ENCODE measurements at regions not wholly inside any gene's neighbourhood (a gene's known extent, or its start where the extent isn't known, plus 50 kb on each side); places are given as distances from the start of the nearest gene placed in this dataset.

GRCh38 chr7:79980376-79980775, 154.3 kb upstream of the GNAI1 start:
- ATAC-seq (no peak), DNase-seq (no peak)
- Histone ChIP-seq H3K27ac (ENCODE audit: low read length) (no peak overlapping the region), H2AFZ (ENCODE audit: low read length) (no peak overlapping the region), H3F3A (ENCODE audit: low read length, unreplicated experiment) (no peaks in the 10 kb centered on the region), H3K4me1 (ENCODE audit: insufficient read depth, low read length) (peaks cover 52% of the 10 kb centered on the region), H3K9me2 (replicated peaks; ENCODE audit: low read length) (no peaks in the 10 kb centered on the region), H3K4me2 (ENCODE audit: low read length) (no peak overlapping the region), H3K36me3 (ENCODE audit: low read depth, low read length) (no peaks in the 10 kb centered on the region), H3K9ac (ENCODE audit: low read length) (no peak overlapping the region), H3K79me2 (ENCODE audit: low read length) (no peaks in the 10 kb centered on the region), H3K9me3 (ENCODE audit: low read length) (no peaks in the 10 kb centered on the region), H3K27me3 (ENCODE audit: low read length) (no peaks in the 10 kb centered on the region), H3K4me3 (ENCODE audit: low read length) (no peak overlapping the region), H4K20me1 (ENCODE audit: low read length) (no peaks in the 10 kb centered on the region)
- TF ChIP-seq EZH2phosphoT487 (IDR thresholded peaks at IDR 0.05; ENCODE audit: borderline replicate concordance, low read length) (no peak), EZH2 (IDR thresholded peaks at IDR 0.05; ENCODE audit: low read length, unreplicated experiment) (no peak), CTCF (conservative IDR thresholded peaks at IDR 0.05; ENCODE audit: low read depth, low read length) (no peak)
- intact Hi-C loops (cut with micrococcal nuclease), result no loop called here
- ChIA-PET CTCF (no interaction called here), POLR2A (ENCODE audit: unreplicated experiment) (no interaction called here)
- no TSS peak for BruUV-seq (replicated peaks)

GRCh38 chr7:79979437-79979836, 155.2 kb upstream of the GNAI1 start:
- H3K9ac ChIP-seq (ENCODE audit: low read length), result no peak overlapping the region
- no TSS peak for BruUV-seq (replicated peaks)

More at GRCh38 chr7:79979437-79979836, 155.2 kb upstream of the GNAI1 start:
- Histone ChIP-seq H3K27me3 (ENCODE audit: low read length) (no peaks in the 10 kb centered on the region), H3K27ac (ENCODE audit: low read length) (0 out of 2 replicates have a peak overlapping the region, but pooled peaks have one; percentile 12), H3K36me3 (ENCODE audit: low read depth, low read length) (no peaks in the 10 kb centered on the region), H2AFZ (ENCODE audit: low read length) (no peak overlapping the region), H3K4me2 (ENCODE audit: low read length) (peak overlapping the region; percentile 64), H3K4me1 (ENCODE audit: insufficient read depth, low read length) (peaks cover 49% of the 10 kb centered on the region), H3K9me2 (replicated peaks; ENCODE audit: low read length) (no peaks in the 10 kb centered on the region), H3K9me3 (ENCODE audit: low read length) (no peaks in the 10 kb centered on the region), H3K79me2 (ENCODE audit: low read length) (no peaks in the 10 kb centered on the region), H3K4me3 (ENCODE audit: low read length) (no peak overlapping the region), H4K20me1 (ENCODE audit: low read length) (no peaks in the 10 kb centered on the region), H3F3A (ENCODE audit: low read length, unreplicated experiment) (no peaks in the 10 kb centered on the region)
- ChIA-PET POLR2A (ENCODE audit: unreplicated experiment) (no interaction called here), CTCF (interaction anchor here (0.7 kb wide), 1 partner anchor 25 kb away, joined by 4 read pairs; no protein-coding TSS in a partner anchor)
- ATAC-seq, result peak; percentile 46
- DNase-seq, result peak; percentile 44
- intact Hi-C loops (cut with micrococcal nuclease), result no loop called here
- TF ChIP-seq EZH2phosphoT487 (IDR thresholded peaks at IDR 0.05; ENCODE audit: borderline replicate concordance, low read length), result no peak
- TF ChIP-seq CTCF (conservative IDR thresholded peaks at IDR 0.05; ENCODE audit: low read depth, low read length), result no peak
- TF ChIP-seq EZH2 (IDR thresholded peaks at IDR 0.05; ENCODE audit: low read length, unreplicated experiment), result no peak

Data from PC-3 (cell line).